Heart left ventricle (tissue), 13 donors: ENCODE measurements at regions not wholly inside any gene's neighbourhood (a gene's known extent, or its start where the extent isn't known, plus 50 kb on each side); places are given as distances from the start of the nearest gene placed in this dataset.

ENCODE experiments used
- POLR2A ChIP-seq, 2 donors: fragments of 450-650 bp; IDR thresholded peaks; one replicate each; pipeline ENCODE4 v1.6.1; 2017; ENCODE audit warnings: antibody characterized with exemption in 2 of 2, mild to moderate bottlenecking in 2 of 2, moderate library complexity in 2 of 2
- TF ChIP-seq, protein P1 (sequence below), 12 donors: fragments of 200-600 bp; sonication (generic) in 4 of 12; IDR thresholded peaks; one replicate each; pipeline versions ENCODE4 v1.5.0 to v1.8.0; 2018 to 2022; ENCODE audit warnings: antibody characterized with exemption in 12 of 12, mild to moderate bottlenecking in 5 of 12
- donor health status: ischemic (EF 13 %, LVEDD 7.1; RV severe dilation, severe dysfunction).
- donor health status: DM: no; HTN: yes; CAD: no.
- donor health status: DM: no; HTN: no; CAD: no.
- donor health status: ischemic (EF 25% LVEDD 6.9; RV normal size, moderate dysfunction).
- donor health status: ischemic (EF 25% LVEDD 5.7; RV mildly dilated, moderate dysfunction).
- donor health status: ischemic (EF 35%, LVEDD 5.7; RV mildly dilated, moderate dysfunction).
- donor health status: nonischemic (EF 11% LVEDD 7.7; RV severe dilation, severe dysfunction).
- donor health status: DM: yes; HTN: yes; CAD: no.
- donor health status: PGD.
- donor health status: ischemic (EF 29% LVEDD 5.4; RV normal size, mild dysfunction).
- donor health status: nonischemic (EF 23%, LVEDD 6.1; RV moderate dilation, normal function).

DNA sequence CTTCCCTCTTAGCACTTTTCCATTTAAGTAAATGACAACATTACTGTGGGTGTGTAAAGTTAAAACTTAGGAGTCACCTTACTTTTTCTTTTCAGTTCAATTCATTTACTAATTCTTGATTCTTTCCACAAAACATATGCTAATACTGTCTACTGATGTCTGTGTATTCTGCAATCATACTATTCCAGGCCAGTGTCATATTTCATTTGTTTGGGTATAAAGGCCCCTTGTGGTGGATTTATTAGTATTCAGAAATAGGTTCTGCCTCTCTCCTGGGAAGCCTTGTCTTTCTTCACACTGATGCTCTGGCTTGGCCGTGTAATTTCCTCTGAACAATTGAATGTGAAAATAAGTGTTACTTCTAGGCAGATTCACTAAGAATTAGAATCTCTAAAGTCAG, 621.9 kb upstream of the SPRY2 start:
- TF ChIP-seq, protein P1, sequence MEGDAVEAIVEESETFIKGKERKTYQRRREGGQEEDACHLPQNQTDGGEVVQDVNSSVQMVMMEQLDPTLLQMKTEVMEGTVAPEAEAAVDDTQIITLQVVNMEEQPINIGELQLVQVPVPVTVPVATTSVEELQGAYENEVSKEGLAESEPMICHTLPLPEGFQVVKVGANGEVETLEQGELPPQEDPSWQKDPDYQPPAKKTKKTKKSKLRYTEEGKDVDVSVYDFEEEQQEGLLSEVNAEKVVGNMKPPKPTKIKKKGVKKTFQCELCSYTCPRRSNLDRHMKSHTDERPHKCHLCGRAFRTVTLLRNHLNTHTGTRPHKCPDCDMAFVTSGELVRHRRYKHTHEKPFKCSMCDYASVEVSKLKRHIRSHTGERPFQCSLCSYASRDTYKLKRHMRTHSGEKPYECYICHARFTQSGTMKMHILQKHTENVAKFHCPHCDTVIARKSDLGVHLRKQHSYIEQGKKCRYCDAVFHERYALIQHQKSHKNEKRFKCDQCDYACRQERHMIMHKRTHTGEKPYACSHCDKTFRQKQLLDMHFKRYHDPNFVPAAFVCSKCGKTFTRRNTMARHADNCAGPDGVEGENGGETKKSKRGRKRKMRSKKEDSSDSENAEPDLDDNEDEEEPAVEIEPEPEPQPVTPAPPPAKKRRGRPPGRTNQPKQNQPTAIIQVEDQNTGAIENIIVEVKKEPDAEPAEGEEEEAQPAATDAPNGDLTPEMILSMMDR (IDR thresholded peaks at IDR 0.05) = peak in 2 of 12 donors; percentile 19 to 24
- no peak for TF ChIP-seq POLR2A (IDR thresholded peaks at IDR 0.05)
